ENCODE measurements at regions not wholly inside any gene's neighbourhood (a gene's known extent, or its start where the extent isn't known, plus 50 kb on each side); places are given as distances from the start of the nearest gene placed in this dataset.
A peak's percentile ranks its signal among the peaks of the same experiment; 100 is the strongest.
"Not testable (repeated sequence)": the region's sequence is repeated elsewhere in the genome, so short reads cannot be mapped to it uniquely, and the experiment has no call there.

DNA sequence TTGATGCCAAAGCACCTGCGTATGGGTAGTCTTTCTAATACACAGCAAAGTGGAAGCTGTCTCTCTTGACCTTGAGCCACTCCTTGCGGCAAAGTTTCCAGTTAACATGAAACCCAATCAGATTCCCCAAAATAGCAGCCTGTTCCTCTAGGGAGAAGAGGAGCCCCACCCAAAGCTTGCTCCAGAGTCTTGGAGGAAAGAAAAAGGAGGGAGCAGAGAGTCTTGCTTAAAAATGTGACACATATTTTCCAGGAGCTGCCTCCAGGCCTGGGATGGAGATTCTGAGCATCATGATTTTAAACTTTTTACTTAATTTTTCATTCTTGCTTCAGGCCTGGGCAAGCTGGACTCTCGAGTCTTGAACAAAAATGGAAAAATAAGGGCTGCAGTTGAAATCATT lies 223.5 kb upstream of the TNC start:
- no peak for TF ChIP-seq CTCF (IDR thresholded peaks at IDR 0.05; ENCODE audit: poor library complexity, severe bottlenecking)
- DNase-seq (ENCODE audit: low spot score) (no peak), ATAC-seq (ENCODE audit: low read depth) (no peak)
- H3K36me3 ChIP-seq (ENCODE audit: low read depth), result no peaks in the 10 kb centered on the region
- H3K27me3 ChIP-seq (ENCODE audit: insufficient read depth, poor library complexity, severe bottlenecking), result no peaks in the 10 kb centered on the region
- H3K9me3 ChIP-seq (ENCODE audit: severe bottlenecking), result no peaks in the 10 kb centered on the region
- H3K4me3 ChIP-seq (ENCODE audit: severe bottlenecking), result no peak overlapping the region
- H3K4me1 ChIP-seq (ENCODE audit: insufficient read depth, poor library complexity, severe bottlenecking), result no peaks in the 10 kb centered on the region
- H3K27ac ChIP-seq (ENCODE audit: poor library complexity, severe bottlenecking), result no peak overlapping the region

DNA sequence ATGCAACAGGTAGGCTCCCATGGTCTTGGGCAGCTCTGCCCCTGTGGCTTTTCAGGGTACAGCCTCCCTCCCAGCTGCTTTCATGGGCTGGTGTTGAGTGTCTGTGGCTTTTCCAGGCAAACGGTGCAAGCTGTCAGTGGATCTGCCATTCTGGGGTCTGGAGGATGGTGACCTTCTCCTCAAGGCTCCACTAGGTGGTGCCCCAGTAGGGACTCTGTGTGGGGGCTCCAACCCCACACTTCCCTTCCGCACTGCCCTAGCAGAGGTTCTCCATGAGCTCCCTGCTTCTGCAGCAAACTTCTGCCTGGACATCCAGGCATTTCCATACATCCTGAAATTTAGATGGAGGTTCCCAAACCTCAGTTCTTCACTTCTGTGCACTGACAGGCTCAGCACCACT lies 229.8 kb upstream of the TNC start:
- not testable (repeated sequence) for H3K4me3 ChIP-seq (ENCODE audit: severe bottlenecking); H3K36me3 ChIP-seq (ENCODE audit: low read depth); H3K9me3 ChIP-seq (ENCODE audit: severe bottlenecking); DNase-seq (ENCODE audit: low spot score); ATAC-seq (ENCODE audit: low read depth); H3K27me3 ChIP-seq (ENCODE audit: insufficient read depth, poor library complexity, severe bottlenecking); H3K27ac ChIP-seq (ENCODE audit: poor library complexity, severe bottlenecking)
- H3K4me1 ChIP-seq (ENCODE audit: insufficient read depth, poor library complexity, severe bottlenecking), result peaks cover 14% of the 10 kb centered on the region

DNA sequence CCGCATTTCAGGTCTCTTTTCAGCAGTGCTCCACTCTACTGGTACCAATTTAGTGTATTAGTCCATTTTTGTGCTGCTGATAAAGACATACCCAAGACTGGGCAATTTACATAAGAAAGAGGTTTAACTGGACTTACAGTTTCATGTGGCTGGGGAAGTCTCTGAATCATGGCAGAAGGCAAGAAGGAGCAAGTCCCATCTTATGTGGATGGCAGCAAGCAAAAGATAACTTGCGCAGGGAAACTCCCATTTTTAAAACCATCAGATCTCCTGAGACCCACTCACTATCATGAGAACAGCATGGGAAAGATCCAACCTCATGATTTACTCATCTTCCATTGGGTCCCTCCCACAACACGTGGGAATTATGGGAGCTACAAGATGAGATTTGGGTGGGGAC lies 231.0 kb upstream of the TNC start:
- H3K27ac ChIP-seq (ENCODE audit: poor library complexity, severe bottlenecking); H3K36me3 ChIP-seq (ENCODE audit: low read depth); H3K27me3 ChIP-seq (ENCODE audit: insufficient read depth, poor library complexity, severe bottlenecking); H3K4me3 ChIP-seq (ENCODE audit: severe bottlenecking); DNase-seq (ENCODE audit: low spot score); H3K9me3 ChIP-seq (ENCODE audit: severe bottlenecking); ATAC-seq (ENCODE audit: low read depth): not testable (repeated sequence)
- H3K4me1 ChIP-seq (ENCODE audit: insufficient read depth, poor library complexity, severe bottlenecking), result peaks cover 14% of the 10 kb centered on the region

DNA sequence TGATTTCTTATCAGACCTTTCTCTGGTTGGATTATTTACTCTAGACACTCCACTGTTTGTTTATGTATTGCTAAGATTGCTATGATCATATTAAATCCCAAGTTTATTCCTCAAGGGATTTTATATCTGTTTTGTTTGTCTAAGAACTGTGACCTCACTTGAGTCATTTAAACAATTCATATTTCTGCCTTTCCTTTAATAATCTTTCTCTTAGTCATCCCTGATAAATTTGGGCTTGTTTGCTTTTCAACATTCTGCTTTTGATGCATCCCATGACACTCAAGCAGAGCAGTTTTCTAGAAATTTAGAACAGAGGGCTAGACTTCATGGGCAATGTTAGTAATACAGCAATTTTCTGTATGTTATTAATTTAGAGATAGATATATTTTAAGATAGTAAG lies 231.6 kb upstream of the TNC start:
- Histone ChIP-seq H3K4me3 (ENCODE audit: severe bottlenecking) (no peak overlapping the region), H3K27ac (ENCODE audit: poor library complexity, severe bottlenecking) (no peak overlapping the region), H3K9me3 (ENCODE audit: severe bottlenecking) (no peaks in the 10 kb centered on the region), H3K27me3 (ENCODE audit: insufficient read depth, poor library complexity, severe bottlenecking) (no peaks in the 10 kb centered on the region), H3K36me3 (ENCODE audit: low read depth) (no peaks in the 10 kb centered on the region), H3K4me1 (ENCODE audit: insufficient read depth, poor library complexity, severe bottlenecking) (peaks cover 14% of the 10 kb centered on the region)
- DNase-seq (ENCODE audit: low spot score) (no peak), ATAC-seq (ENCODE audit: low read depth) (peak; percentile 79)
- TF ChIP-seq CTCF (IDR thresholded peaks at IDR 0.05; ENCODE audit: poor library complexity, severe bottlenecking), result no peak

DNA sequence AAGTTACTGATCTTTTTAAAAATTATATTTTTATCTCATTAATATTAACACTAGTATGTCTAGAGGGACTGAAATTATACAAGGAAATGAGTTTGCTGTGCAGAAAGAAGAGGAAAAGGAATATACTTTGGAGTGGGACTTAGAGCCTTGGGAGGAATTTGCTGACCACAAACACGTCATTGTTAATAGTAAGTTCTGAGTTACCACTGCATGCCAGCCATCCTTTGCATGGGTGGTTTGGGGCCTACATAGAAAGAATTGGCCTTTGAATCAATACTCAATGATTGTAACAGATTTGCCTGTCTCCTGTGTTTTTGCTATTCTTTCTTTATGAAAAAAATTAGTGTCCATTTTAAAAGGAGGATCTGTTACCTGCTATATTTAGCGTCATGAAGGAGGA lies 232.6 kb upstream of the TNC start:
- Histone ChIP-seq H3K9me3 (ENCODE audit: severe bottlenecking) (no peaks in the 10 kb centered on the region), H3K4me3 (ENCODE audit: severe bottlenecking) (no peak overlapping the region), H3K27me3 (ENCODE audit: insufficient read depth, poor library complexity, severe bottlenecking) (no peaks in the 10 kb centered on the region), H3K27ac (ENCODE audit: poor library complexity, severe bottlenecking) (no peak overlapping the region), H3K36me3 (ENCODE audit: low read depth) (no peaks in the 10 kb centered on the region), H3K4me1 (ENCODE audit: insufficient read depth, poor library complexity, severe bottlenecking) (peaks cover 14% of the 10 kb centered on the region)
- TF ChIP-seq CTCF (IDR thresholded peaks at IDR 0.05; ENCODE audit: poor library complexity, severe bottlenecking), result no peak
- no peak for DNase-seq (ENCODE audit: low spot score)
- no peak for ATAC-seq (ENCODE audit: low read depth)

- ATAC-seq (ENCODE audit: low read depth) (no peak), DNase-seq (ENCODE audit: low spot score) (no peak)
- H3K27ac ChIP-seq (ENCODE audit: poor library complexity, severe bottlenecking), result no peak overlapping the region
- no peak overlapping the region for H3K4me3 ChIP-seq (ENCODE audit: severe bottlenecking)
- no peaks in the 10 kb centered on the region for H3K27me3 ChIP-seq (ENCODE audit: insufficient read depth, poor library complexity, severe bottlenecking)
- no peaks in the 10 kb centered on the region for H3K9me3 ChIP-seq (ENCODE audit: severe bottlenecking)
- TF ChIP-seq CTCF (IDR thresholded peaks at IDR 0.05; ENCODE audit: poor library complexity, severe bottlenecking), result no peak
- H3K4me1 ChIP-seq (ENCODE audit: insufficient read depth, poor library complexity, severe bottlenecking), result peaks cover 12% of the 10 kb centered on the region
- no peaks in the 10 kb centered on the region for H3K36me3 ChIP-seq (ENCODE audit: low read depth)
These were observed 235.7 kb upstream of the TNC start for GRCh38 chr9:115353681-115354080.
